Hepatocyte (in vitro differentiated cells): ENCODE measurements at regions not wholly inside any gene's neighbourhood (a gene's known extent, or its start where the extent isn't known, plus 50 kb on each side); places are given as distances from the start of the nearest gene placed in this dataset.
"Not testable (repeated sequence)": the region's sequence is repeated elsewhere in the genome, so short reads cannot be mapped to it uniquely, and the experiment has no call there.

Source experiments
- EZH2 ChIP-seq: fragments of 200-600 bp; sonication (generic); IDR thresholded peaks from 2 replicates; pipeline ENCODE4 v1.6.1; 2016; ENCODE audit warnings: antibody characterized with exemption, mild to moderate bottlenecking, borderline replicate concordance
- EZH2phosphoT487 ChIP-seq: fragments of 200-600 bp; sonication (generic); IDR thresholded peaks from one replicate; pipeline ENCODE4 v1.6.1; 2018; ENCODE audit warnings: antibody characterized with exemption, mild to moderate bottlenecking, low read depth, moderate library complexity; ENCODE audit not compliant: unreplicated experiment, severe bottlenecking
- TF ChIP-seq, protein P1 (sequence below): fragments of 200-600 bp; sonication (generic); IDR thresholded peaks from 2 replicates; pipeline ENCODE4 v1.5.1; 2016; ENCODE audit warnings: antibody characterized with exemption, mild to moderate bottlenecking; ENCODE audit not compliant: poor library complexity

DNA sequence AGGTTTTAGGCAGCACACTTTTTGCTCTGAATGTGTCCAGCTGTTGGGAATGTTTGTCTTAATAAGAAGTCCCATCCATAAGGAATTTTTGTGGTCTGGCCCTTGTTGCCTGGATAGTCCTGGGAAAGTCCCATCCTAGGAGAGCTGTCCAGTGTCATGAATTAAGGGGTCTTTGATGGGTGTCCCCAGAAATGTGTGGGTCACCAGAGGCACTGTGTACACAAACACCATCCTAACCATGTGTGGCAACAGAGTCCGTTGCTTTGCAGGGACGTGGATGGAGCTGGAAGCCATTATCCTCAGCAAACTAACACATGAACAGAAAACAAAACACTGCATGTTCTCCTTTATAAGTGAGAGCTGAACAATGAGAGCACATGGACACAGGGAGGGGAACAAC lies 111.9 kb downstream of the KCNJ12 start:
- TF ChIP-seq, protein P1, sequence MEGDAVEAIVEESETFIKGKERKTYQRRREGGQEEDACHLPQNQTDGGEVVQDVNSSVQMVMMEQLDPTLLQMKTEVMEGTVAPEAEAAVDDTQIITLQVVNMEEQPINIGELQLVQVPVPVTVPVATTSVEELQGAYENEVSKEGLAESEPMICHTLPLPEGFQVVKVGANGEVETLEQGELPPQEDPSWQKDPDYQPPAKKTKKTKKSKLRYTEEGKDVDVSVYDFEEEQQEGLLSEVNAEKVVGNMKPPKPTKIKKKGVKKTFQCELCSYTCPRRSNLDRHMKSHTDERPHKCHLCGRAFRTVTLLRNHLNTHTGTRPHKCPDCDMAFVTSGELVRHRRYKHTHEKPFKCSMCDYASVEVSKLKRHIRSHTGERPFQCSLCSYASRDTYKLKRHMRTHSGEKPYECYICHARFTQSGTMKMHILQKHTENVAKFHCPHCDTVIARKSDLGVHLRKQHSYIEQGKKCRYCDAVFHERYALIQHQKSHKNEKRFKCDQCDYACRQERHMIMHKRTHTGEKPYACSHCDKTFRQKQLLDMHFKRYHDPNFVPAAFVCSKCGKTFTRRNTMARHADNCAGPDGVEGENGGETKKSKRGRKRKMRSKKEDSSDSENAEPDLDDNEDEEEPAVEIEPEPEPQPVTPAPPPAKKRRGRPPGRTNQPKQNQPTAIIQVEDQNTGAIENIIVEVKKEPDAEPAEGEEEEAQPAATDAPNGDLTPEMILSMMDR = not testable (repeated sequence)
- not testable (repeated sequence) for TF ChIP-seq EZH2phosphoT487, EZH2
